GM21447 (cell line): ENCODE measurements at regions not wholly inside any gene's neighbourhood (a gene's known extent, or its start where the extent isn't known, plus 50 kb on each side); places are given as distances from the start of the nearest gene placed in this dataset.

ENCODE experiments used
- ATAC-seq: cut with Tn5 transposase; IDR thresholded peaks from one replicate; pipeline ENCODE4 v1.9.1; 2021; ENCODE audit not compliant: unreplicated experiment

DNA sequence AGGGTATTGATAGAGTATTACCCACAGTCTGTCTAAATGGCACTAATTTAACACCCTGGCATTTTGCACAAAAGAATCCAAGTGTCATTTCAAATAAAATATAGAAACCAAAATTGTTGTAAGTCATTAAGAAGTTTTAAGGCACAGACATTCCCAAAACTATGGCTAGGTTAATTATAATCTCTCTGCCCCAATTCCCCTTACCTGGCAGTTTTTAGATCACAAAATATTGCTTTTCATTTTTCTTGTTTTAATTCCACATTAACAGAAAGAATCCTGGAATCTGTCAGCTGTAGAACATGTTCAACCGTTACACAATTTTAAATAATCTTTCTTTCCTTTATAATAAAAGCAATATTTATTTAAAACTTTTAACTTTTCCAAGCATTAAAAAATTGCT is 56.1 kb upstream of the PALS2 start:
- ATAC-seq: no peak

DNA sequence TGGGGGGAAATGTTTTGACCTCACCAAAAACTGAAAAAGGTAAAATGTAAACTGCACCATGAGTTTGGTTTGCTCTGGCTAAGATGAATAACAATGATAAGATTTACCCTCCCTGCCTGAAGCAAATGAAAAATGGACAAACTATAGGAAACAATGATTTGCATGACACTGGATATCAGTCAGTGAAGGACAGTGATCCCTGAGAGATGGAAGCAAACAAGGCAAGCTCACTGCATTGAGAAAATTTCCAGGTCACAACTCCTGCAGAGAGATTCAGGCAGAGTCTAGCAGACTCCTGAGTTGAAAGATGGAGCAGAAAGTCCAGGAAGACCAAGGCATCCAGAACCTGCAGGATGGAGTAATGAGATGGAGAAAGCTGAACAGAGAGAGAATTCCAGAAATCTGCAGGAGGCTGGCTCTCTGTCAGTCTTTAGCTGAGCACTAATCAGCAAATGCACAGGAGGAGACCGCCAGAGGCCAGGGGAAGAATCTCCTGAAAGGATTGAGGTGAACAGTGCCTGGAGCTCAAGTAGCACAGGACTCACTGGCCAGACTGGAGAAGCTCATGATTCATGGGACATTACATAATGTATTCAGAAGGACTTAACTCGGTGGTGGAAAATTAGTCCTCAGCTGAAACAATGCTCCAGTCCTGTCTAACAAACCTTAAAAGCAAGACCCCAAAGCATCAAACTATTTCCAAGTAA is 51.2 kb upstream of the PALS2 start:
- no peak for ATAC-seq
